ENCODE measurements at regions not wholly inside any gene's neighbourhood (a gene's known extent, or its start where the extent isn't known, plus 50 kb on each side); places are given as distances from the start of the nearest gene placed in this dataset.

DNA sequence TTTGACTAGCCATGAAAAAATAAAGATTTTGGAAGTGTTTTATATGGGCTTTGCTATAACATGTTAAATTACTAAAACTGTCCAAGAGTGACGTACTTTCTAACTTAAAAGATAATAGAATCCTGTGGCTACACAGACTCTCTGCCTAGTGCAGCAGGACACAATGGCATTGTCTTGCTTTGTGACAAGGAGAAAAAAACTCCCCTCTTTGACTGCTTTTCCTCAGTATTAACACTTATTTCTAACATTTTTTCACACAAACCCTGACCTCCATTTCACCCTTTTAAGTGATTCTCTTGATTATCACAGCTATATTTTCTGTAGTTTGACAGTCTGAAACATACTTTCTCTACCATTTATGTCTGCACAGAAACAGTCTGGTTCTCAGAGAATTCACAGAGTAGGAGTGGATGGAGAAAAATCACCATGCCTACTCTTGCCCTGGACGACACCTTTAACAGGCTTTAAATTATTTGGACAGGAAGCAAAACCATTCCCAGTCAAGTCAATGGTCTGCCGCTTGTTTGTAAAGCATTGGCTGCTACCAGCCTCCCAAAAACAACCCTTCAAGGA lies 336.3 kb upstream of the SMIM30 start:
- Histone ChIP-seq H3K4me3 (no peak overlapping the region), H3K36me3 (no peaks in the 10 kb centered on the region), H3K27me3 (no peaks in the 10 kb centered on the region), H3K9me3 (no peaks in the 10 kb centered on the region), H3K27ac (no peak overlapping the region), H3K4me1 (no peaks in the 10 kb centered on the region)
- 54 to 63% methylated on average over 2 to 3 of the region's 3 CpGs for WGBS, 2 donors (ENCODE audit: low coverage in 1 of 2)
- no peak for DNase-seq
- TF ChIP-seq EP300 (IDR thresholded peaks at IDR 0.05; ENCODE audit: low read depth) (no peak), POLR2A (IDR thresholded peaks at IDR 0.05) (no peak), POLR2AphosphoS5 (IDR thresholded peaks at IDR 0.05) (no peak)
- TF ChIP-seq, protein P1, sequence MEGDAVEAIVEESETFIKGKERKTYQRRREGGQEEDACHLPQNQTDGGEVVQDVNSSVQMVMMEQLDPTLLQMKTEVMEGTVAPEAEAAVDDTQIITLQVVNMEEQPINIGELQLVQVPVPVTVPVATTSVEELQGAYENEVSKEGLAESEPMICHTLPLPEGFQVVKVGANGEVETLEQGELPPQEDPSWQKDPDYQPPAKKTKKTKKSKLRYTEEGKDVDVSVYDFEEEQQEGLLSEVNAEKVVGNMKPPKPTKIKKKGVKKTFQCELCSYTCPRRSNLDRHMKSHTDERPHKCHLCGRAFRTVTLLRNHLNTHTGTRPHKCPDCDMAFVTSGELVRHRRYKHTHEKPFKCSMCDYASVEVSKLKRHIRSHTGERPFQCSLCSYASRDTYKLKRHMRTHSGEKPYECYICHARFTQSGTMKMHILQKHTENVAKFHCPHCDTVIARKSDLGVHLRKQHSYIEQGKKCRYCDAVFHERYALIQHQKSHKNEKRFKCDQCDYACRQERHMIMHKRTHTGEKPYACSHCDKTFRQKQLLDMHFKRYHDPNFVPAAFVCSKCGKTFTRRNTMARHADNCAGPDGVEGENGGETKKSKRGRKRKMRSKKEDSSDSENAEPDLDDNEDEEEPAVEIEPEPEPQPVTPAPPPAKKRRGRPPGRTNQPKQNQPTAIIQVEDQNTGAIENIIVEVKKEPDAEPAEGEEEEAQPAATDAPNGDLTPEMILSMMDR (IDR thresholded peaks at IDR 0.05): no peak
- in situ Hi-C loops (cut with MboI; ENCODE audit: low pct_ligation_motif_present in 1 of 4, low pct_unique_long_range_greater_than_20kb in 1 of 4, low sequenced_read_pairs in 3 of 4): no loop called here
- intact Hi-C loops (cut with DNase I; ENCODE audit: low total_unique reads): no loop called here

DNA sequence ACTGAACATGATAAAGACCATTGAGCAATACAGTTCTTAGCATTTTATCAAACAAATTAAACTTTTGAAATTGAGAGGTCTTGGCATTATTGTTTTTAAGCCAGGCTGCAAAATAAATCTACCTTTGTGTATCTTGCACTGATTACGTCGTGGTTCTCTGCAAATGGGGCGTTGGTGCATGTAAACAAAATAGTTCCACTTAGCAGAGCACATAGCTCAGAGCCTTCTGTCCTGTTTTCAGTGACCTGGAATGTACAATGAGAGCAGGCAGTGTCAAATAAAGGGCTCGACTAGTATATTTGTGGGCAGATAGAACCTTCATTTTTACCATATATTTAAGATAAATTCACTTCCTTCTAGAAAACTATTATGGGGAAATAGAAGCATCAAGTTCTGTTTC lies 333.9 kb upstream of the SMIM30 start:
- Histone ChIP-seq H3K27me3 (no peaks in the 10 kb centered on the region), H3K9me3 (no peaks in the 10 kb centered on the region), H3K27ac (no peak overlapping the region), H3K4me3 (no peak overlapping the region), H3K4me1 (no peaks in the 10 kb centered on the region), H3K36me3 (no peaks in the 10 kb centered on the region)
- no peak for TF ChIP-seq POLR2A (IDR thresholded peaks at IDR 0.05)
- no peak for TF ChIP-seq EP300 (IDR thresholded peaks at IDR 0.05; ENCODE audit: low read depth)
- in situ Hi-C loops (cut with MboI; ENCODE audit: low pct_ligation_motif_present in 1 of 4, low pct_unique_long_range_greater_than_20kb in 1 of 4, low sequenced_read_pairs in 3 of 4): no loop called here
- DNase-seq: no peak
- intact Hi-C loops (cut with DNase I; ENCODE audit: low total_unique reads): no loop called here
- 20 to 28% methylated on average over 4 of the region's 4 CpGs for WGBS, 2 donors (ENCODE audit: low coverage in 1 of 2)

DNA sequence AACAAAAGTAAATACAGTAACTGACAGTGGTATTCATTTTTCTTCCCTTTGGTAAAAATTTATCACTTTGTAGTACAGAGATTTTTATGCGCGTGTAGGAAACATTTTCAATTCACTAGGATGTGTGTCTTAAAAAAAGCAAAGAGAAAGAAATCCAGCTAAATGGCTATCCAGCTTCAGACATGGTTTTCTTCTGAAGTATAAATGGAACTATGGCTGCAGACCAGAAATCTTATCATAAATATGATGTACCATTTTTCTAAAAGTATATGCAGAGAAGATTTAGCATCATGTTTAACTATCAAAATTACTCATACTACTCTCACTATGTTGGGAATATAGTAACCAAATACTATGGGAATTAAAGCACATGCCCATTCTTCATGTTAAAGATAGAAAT lies 328.4 kb upstream of the SMIM30 start:
- WGBS, 2 donors (ENCODE audit: low coverage in 1 of 2): 88 to 93% methylated on average over 2 of the region's 2 CpGs
- no peak overlapping the region for H3K27ac ChIP-seq
- no peak overlapping the region for H3K4me3 ChIP-seq
- intact Hi-C loops (cut with DNase I; ENCODE audit: low total_unique reads) (no loop called here), in situ Hi-C loops (cut with MboI; ENCODE audit: low pct_ligation_motif_present in 1 of 4, low pct_unique_long_range_greater_than_20kb in 1 of 4, low sequenced_read_pairs in 3 of 4) (no loop called here)
- DNase-seq: no peak
- H3K9me3 ChIP-seq: no peaks in the 10 kb centered on the region
- no peaks in the 10 kb centered on the region for H3K4me1 ChIP-seq
- no peaks in the 10 kb centered on the region for H3K36me3 ChIP-seq
- TF ChIP-seq EP300 (IDR thresholded peaks at IDR 0.05; ENCODE audit: low read depth) (no peak), POLR2AphosphoS5 (IDR thresholded peaks at IDR 0.05) (no peak), POLR2A (IDR thresholded peaks at IDR 0.05) (no peak)
- TF ChIP-seq, protein P1 (IDR thresholded peaks at IDR 0.05): no peak
- H3K27me3 ChIP-seq: no peaks in the 10 kb centered on the region

DNA sequence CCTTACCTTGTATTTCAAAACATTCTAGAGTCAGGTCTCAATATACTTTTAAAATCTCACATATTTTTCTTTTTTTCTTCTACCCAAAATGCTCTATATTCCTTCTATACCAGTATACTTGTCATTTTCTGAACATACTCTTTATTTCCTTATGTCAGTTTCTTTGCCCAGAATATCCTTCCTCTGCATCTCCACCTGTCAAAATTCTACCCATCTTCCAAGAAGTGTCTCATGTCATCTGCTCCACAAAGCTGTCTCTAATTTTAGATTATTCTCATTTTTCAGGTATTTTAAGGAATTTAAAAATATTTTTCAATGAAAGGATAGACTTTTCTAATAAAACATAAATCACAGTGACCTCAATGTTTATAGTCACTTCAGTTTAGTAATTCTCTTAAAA lies 328.0 kb upstream of the SMIM30 start:
- no peak for DNase-seq
- H3K27ac ChIP-seq: no peak overlapping the region
- intact Hi-C loops (cut with DNase I; ENCODE audit: low total_unique reads) (no loop called here), in situ Hi-C loops (cut with MboI; ENCODE audit: low pct_ligation_motif_present in 1 of 4, low pct_unique_long_range_greater_than_20kb in 1 of 4, low sequenced_read_pairs in 3 of 4) (no loop called here)
- no peaks in the 10 kb centered on the region for H3K4me1 ChIP-seq
- TF ChIP-seq POLR2AphosphoS5 (IDR thresholded peaks at IDR 0.05): no peak
- no peaks in the 10 kb centered on the region for H3K36me3 ChIP-seq
- H3K4me3 ChIP-seq: no peak overlapping the region
- no peaks in the 10 kb centered on the region for H3K9me3 ChIP-seq
- H3K27me3 ChIP-seq: no peaks in the 10 kb centered on the region

DNA sequence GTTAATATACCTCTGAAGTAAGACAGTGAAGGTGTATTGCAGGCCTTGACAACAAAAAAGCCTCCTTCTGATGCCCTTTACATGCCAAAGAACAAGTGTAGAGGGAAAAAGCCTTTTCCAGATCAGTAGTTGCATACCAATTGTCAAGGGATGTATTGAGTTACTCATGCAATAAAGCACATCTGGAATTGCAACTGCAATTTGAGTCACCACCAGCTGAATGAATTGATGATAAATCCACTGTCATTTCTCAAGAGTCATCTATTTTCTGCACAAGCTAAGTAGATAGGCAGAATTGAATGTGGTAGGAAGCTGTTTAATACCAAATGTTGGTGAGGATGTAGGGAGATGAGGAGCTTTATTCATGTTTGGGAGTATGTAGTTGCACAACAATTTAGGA lies 325.9 kb upstream of the SMIM30 start:
- H3K36me3 ChIP-seq: no peaks in the 10 kb centered on the region
- intact Hi-C loops (cut with DNase I; ENCODE audit: low total_unique reads) (no loop called here), in situ Hi-C loops (cut with MboI; ENCODE audit: low pct_ligation_motif_present in 1 of 4, low pct_unique_long_range_greater_than_20kb in 1 of 4, low sequenced_read_pairs in 3 of 4) (no loop called here)
- H3K27me3 ChIP-seq: no peaks in the 10 kb centered on the region
- no peaks in the 10 kb centered on the region for H3K4me1 ChIP-seq
- no peak overlapping the region for H3K27ac ChIP-seq
- no peaks in the 10 kb centered on the region for H3K9me3 ChIP-seq
- TF ChIP-seq POLR2AphosphoS5 (IDR thresholded peaks at IDR 0.05) (no peak), POLR2A (IDR thresholded peaks at IDR 0.05) (no peak), EP300 (IDR thresholded peaks at IDR 0.05; ENCODE audit: low read depth) (no peak)
- TF ChIP-seq, protein P1 (IDR thresholded peaks at IDR 0.05): no peak
- DNase-seq: no peak
- no peak overlapping the region for H3K4me3 ChIP-seq

Measured in transverse colon (tissue), 4 donors.